ENCODE measurements at regions not wholly inside any gene's neighbourhood (a gene's known extent, or its start where the extent isn't known, plus 50 kb on each side); places are given as distances from the start of the nearest gene placed in this dataset.
"Not testable (repeated sequence)": the region's sequence is repeated elsewhere in the genome, so short reads cannot be mapped to it uniquely, and the experiment has no call there.

- not testable (repeated sequence) for DNase-seq (ENCODE audit: low read depth)
Observed at GRCh38 chr2:209300766-209301165, 123.1 kb upstream of the MAP2 start.

- no peak for DNase-seq (ENCODE audit: low read depth)
Observed at GRCh38 chr2:209305026-209305425, 118.8 kb upstream of the MAP2 start.

- DNase-seq (ENCODE audit: low read depth): no peak
Observed at GRCh38 chr2:209305746-209306196, 118.1 kb upstream of the MAP2 start.

- no peak for DNase-seq (ENCODE audit: low read depth)
Observed at GRCh38 chr2:209307161-209308001, 116.5 kb upstream of the MAP2 start.

- no peak for DNase-seq (ENCODE audit: low read depth)
Observed at GRCh38 chr2:209308415-209308814, 115.4 kb upstream of the MAP2 start.

- no peak for DNase-seq (ENCODE audit: low read depth)
Observed at GRCh38 chr2:209311948-209312347, 111.9 kb upstream of the MAP2 start.

GRCh38 chr2:209312450-209312849 is 111.4 kb upstream of the MAP2 start:
- not testable (repeated sequence) for DNase-seq (ENCODE audit: low read depth)

- peak; percentile 27 for DNase-seq (ENCODE audit: low read depth)
Observed at GRCh38 chr2:209314653-209315052, 109.2 kb upstream of the MAP2 start.

GRCh38 chr2:209316141-209316540 is 107.7 kb upstream of the MAP2 start:
- no peak for DNase-seq (ENCODE audit: low read depth)

- DNase-seq (ENCODE audit: low read depth): peak; percentile 74
Observed at GRCh38 chr2:209321076-209321475, 102.8 kb upstream of the MAP2 start.

GRCh38 chr2:209321581-209321980 is 102.3 kb upstream of the MAP2 start:
- DNase-seq (ENCODE audit: low read depth): no peak

- DNase-seq (ENCODE audit: low read depth): peak; percentile 2
Observed at GRCh38 chr2:209322041-209322440, 101.8 kb upstream of the MAP2 start.

- DNase-seq (ENCODE audit: low read depth): no peak
Observed at GRCh38 chr2:209322905-209323512, 100.8 kb upstream of the MAP2 start.

- DNase-seq (ENCODE audit: low read depth): no peak
Observed at GRCh38 chr2:209323738-209324137, 100.1 kb upstream of the MAP2 start.

- no peak for DNase-seq (ENCODE audit: low read depth)
Observed at GRCh38 chr2:209324281-209324680, 99.6 kb upstream of the MAP2 start.

GRCh38 chr2:209331291-209331844 is 92.5 kb upstream of the MAP2 start:
- peak; percentile 60 for DNase-seq (ENCODE audit: low read depth)

- peak; percentile 43 for DNase-seq (ENCODE audit: low read depth)
Observed at GRCh38 chr2:209334188-209335017, 89.4 kb upstream of the MAP2 start.

- no peak for DNase-seq (ENCODE audit: low read depth)
Observed at GRCh38 chr2:209340522-209340921, 83.3 kb upstream of the MAP2 start.

- no peak for DNase-seq (ENCODE audit: low read depth)
Observed at GRCh38 chr2:209344349-209344748, 79.5 kb upstream of the MAP2 start.

GRCh38 chr2:209348433-209348832 is 75.4 kb upstream of the MAP2 start:
- no peak for DNase-seq (ENCODE audit: low read depth)

- DNase-seq (ENCODE audit: low read depth): no peak
Observed at GRCh38 chr2:209351636-209352035, 72.2 kb upstream of the MAP2 start.

- no peak for DNase-seq (ENCODE audit: low read depth)
Observed at GRCh38 chr2:209358992-209359391, 64.9 kb upstream of the MAP2 start.
